GM12872 (cell line): ENCODE measurements at regions not wholly inside any gene's neighbourhood (a gene's known extent, or its start where the extent isn't known, plus 50 kb on each side); places are given as distances from the start of the nearest gene placed in this dataset.

Source experiments
- CTCF ChIP-seq: IDR thresholded peaks from 3 replicates; pipeline ENCODE4 v1.5.1; 2011; ENCODE audit warnings: low read depth, mild to moderate bottlenecking, low read length, moderate library complexity; ENCODE audit not compliant: insufficient read depth

GRCh38 chr22:49188091-49188490 is 639.6 kb downstream of the BRD1 start:
- no peak for TF ChIP-seq CTCF

GRCh38 chr22:49186762-49187161 is 640.9 kb downstream of the BRD1 start:
- no peak for TF ChIP-seq CTCF

GRCh38 chr22:49186293-49186692 is 641.4 kb downstream of the BRD1 start:
- no peak for TF ChIP-seq CTCF

- no peak for TF ChIP-seq CTCF
These were observed 642.2 kb downstream of the BRD1 start for GRCh38 chr22:49185312-49185969.

GRCh38 chr22:49184736-49185135 is 642.9 kb downstream of the BRD1 start:
- TF ChIP-seq CTCF = no peak

GRCh38 chr22:49183826-49184216 is 643.9 kb downstream of the BRD1 start:
- no peak for TF ChIP-seq CTCF

GRCh38 chr22:49183208-49183825 is 644.4 kb downstream of the BRD1 start:
- no peak for TF ChIP-seq CTCF
